HG03354 (cell line): ENCODE measurements at regions not wholly inside any gene's neighbourhood (a gene's known extent, or its start where the extent isn't known, plus 50 kb on each side); places are given as distances from the start of the nearest gene placed in this dataset.
A peak's percentile ranks its signal among the peaks of the same experiment; 100 is the strongest.
"Not testable (repeated sequence)": the region's sequence is repeated elsewhere in the genome, so short reads cannot be mapped to it uniquely, and the experiment has no call there.

Experiments used
- ATAC-seq: cut with Tn5 transposase; IDR thresholded peaks from one replicate; pipeline ENCODE4 v1.9.1; 2021; ENCODE audit warnings: mild to moderate bottlenecking; ENCODE audit not compliant: unreplicated experiment, poor library complexity, severe bottlenecking

DNA sequence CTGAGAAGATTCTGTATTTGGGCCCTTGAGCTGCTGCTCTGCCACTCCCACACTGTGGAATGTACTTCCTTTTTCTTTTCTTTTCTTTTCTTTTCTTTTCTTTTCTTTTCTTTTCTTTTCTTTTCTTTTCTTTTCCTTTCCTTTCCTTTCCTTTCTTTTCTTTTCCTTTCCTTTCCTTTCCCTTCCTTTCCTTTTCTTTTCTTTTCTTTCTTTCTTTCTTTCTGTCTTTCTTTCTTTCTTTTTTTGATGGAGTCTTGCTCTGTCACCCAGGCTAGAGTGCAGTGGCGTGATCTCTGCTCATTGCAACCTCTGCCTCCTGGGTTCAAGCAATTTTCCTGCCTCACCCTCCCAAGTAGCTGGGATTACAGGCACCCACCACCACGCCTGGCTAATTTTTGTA lies 89.8 kb downstream of the DNAAF6 start:
- not testable (repeated sequence) for ATAC-seq

DNA sequence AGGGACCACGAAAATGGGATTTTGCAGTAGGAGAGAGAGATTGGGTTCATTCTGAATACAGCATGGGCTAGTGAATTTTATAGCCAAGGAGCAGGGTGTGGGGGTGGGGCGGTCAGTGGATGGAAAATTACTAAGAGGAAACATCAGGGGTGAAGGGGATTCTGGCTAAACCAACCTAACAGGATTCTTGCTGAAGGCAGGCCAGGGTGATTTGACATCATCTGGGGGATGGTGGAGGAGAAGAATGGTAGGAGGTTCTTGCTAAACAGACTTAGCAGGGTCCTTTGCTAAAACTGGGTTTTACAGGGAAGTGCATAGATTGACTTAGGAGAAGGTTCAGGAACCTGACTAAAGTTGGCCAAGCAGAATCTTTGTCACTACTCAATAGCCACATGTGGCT lies 91.9 kb downstream of the DNAAF6 start:
- no peak for ATAC-seq

DNA sequence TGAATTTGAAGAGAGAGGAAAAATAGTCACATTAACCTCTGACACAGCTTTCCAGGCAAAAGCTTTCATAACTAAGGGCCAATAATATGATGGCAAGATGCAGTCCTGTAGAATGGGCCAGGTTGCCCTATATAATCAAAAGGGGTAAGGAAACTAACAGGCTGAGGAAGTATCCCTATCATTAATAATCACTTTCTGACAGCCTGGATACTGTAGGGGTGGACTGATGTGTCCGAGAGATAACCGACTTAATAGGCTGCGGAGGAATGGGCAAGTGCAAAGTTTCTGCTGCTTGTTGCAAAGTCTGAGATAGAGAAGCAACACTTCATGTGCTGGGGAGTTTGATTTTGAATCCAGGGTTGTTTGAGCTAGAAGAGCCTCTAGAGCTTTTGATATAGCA lies 94.8 kb downstream of the DNAAF6 start:
- ATAC-seq, result no peak

DNA sequence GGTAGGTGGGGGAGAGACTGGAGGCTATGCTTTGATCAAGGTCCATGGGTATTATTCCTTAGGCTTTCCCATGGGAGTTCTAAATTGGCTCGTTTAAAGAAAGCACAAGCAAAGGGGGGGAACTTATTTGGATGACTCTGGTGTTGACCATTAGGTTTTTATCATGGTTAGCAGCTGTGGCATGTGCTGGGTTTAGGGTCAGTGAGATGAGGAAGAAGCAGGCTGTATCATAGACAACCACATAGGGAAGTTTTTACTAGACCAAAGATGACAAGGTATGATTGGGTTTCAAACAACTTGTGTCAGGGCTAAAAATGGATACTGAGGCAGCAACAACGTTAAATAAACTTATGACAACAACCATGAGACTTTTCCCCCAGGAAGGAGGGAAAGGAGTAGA lies 97.7 kb downstream of the DNAAF6 start:
- no peak for ATAC-seq

DNA sequence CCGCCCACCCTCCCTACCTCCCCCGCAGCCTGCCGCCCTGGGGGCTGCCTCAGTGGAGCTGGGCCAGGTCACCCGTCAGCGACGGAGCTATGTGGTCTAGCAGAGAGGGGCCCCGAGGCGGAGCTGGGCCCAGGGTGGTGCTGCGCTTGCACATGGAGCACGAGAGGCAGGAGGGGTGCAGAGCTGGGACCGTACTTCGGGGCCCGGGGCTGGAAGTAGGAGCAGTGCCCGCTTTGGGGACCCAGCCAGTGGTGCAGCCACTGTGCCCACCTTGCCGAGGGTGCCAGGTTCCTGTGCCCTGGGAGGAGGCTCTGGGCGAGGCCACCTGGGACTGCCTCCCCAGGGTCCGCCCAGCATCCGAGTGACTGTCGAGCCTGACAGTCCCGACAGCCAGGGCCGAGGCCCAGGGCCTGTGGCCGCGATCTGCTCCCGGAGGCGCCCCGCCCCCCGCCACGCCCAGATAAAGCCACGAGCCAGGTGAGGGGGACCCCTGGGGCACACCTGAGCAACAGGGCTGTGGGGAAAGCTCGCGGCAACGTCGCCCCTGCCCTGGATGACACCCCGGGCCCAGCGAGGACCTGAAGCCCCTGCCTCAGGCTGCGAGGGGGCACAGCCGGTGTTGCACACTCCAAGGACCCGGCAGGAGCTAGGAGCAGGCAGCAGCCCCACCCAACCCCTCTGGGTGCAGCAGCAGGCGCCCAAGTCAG lies 117.5 kb downstream of the DNAAF6 start:
- no peak for ATAC-seq

DNA sequence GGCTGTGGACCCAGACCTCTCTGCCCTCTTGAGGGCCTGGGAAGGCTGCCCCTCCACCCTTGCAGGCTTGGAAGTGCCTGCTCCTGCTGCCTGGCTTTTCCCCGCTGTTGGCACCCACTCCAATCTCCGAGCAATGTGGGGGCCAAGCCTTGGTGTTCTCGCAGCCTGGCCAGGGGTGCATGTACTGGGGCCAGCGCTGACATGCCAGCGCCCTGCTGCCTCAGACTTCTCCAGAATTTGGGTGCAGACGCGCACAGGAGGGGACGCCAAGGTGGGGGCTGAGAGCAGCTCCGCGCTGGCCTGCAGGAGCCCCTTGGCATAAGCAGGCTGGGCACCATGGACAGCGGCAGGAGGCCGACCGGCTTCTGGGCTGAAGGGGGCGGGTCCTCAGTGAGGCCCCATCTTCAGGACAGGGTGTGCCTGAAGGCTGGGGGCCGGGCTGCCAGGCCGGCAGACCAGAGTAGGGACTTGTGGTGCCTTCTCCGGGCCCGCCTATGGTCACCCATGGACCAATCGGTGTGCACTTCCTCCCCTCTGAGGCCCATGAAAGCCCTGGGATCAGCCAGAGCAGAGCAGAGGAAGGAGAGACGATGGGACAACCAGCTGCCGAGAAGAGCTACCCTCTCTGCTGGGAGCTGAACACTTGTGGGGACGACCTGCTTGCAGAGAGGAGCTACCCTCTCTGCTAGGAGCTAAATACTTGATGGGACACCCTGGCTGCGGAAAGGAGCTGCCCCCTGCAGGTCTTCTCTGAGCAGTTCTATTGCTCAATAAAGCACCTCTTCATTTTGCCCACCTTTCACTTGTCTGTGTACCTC lies 118.3 kb downstream of the DNAAF6 start:
- ATAC-seq, result no peak

DNA sequence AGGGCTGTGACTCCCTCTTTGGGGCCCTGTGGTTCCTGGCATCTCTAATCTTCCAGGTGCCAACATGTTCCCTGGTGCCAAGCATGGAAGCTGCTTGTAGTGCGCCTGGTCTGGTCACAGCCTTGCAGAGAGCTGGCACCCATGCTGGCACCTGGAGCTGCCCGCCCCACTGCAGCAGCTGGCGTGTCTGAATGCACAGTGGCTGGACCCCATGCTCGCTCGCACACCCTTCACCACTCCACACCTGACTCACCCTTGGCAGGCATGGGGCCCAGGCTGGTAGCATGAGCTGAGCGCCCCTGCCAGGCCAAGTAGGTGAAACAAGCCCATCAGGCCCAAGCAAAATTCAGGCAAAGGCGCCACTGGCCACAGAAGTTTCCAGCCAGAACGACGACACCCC lies 119.1 kb downstream of the DNAAF6 start:
- ATAC-seq, result no peak

DNA sequence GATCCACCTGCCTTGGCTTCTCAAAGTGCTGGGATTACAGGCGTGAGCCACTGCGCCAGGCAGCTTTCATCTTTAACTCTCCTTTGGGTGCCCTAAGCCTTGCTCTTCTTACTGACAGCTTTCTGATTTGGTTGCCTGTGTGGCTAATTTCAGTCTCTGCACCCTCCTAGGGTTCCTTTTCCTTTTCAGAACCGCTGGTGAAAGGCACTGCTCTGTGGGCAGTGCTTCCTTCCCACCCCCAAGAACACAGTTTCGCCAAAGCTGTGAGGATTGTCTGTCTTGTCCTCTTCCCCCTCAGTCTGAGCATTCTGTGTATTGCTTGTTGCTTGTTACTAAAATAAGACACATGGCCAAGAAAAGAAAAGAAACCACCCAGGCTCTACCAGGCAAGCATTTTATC lies 101.4 kb upstream of the FRMPD3 start:
- ATAC-seq, result no peak

DNA sequence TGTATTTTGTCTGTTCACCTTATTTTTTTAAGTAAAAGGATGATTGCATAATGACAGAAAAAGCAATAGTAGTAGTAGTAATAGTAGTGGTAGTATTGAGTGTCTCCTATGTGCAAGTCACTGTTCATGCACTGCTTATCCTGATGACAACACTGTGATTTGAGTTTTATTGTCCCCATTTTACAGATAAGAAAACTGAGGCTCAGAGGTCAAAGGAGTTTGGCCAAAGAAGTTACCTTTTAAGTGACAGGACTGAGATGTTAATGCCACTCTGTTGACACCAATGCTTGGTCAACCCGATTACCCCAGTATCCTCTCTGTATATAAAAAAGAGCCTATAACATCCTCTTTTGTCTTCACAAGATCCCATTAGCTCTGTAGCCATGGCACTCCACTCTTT lies 100.5 kb upstream of the FRMPD3 start:
- ATAC-seq, result no peak

DNA sequence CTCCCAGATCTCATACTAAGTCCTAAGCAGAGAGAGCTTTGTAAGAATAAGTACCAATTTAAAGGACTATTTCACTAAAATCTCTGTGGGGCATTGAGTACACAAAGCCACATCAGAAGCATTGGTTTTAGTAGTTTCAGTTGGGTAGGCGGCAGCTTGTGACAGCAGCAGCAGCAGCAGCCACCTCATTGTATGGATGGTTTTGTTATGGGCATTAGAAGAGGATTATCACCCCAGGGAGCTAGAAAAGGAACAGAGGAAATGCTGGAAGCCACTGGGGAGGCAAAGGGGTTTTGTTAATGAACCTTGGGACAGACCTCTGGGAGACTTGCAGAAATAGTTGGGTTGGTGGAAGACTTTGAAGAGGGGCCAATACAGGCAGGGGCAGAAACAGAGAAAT lies 93.9 kb upstream of the FRMPD3 start:
- no peak for ATAC-seq

DNA sequence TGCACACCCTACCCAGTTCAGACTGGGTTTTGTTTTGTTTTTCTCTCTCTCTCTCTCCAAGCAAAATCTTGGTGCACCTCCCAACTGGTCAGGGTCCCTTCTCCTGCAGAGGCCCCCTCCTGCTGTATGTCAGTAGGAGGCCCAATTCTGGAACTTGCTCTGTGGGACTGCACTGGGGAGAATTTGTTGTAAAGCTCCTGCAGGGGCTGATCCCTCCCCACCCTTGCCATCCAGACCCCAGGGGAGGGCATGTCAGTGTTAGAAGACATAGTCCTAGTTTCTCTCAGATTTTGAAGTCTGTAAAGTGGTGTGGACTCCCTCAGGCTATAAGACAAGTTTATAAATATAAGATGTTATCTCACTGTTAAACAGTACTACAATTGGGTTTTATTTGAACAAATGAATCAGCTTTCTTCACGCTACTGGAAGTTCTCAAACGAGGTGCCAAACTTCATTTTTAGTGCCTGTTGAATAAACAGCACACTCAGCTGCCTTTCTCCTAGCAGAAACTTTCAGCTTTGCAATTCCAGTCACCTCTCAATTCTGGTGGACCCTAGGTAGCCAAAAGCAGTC lies 88.6 kb upstream of the FRMPD3 start:
- ATAC-seq, result no peak

DNA sequence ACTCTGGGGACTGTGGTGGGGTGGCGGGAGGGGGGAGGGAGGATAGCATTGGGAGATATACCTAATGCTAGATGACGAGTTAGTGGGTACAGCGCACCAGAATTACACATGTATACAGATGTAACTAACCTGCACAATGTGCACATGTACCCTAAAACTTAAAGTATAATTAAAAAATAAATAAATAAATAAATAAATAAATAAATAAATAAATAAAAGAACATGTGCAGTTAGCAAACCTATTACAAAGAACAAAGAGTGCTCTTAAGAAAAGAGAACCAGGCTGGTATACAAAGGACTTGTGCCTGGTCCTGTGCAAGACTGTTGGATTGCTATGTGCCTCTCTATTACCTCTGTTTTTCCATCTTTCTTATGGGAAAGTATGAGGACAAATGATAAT lies 79.3 kb upstream of the FRMPD3 start:
- not testable (repeated sequence) for ATAC-seq

DNA sequence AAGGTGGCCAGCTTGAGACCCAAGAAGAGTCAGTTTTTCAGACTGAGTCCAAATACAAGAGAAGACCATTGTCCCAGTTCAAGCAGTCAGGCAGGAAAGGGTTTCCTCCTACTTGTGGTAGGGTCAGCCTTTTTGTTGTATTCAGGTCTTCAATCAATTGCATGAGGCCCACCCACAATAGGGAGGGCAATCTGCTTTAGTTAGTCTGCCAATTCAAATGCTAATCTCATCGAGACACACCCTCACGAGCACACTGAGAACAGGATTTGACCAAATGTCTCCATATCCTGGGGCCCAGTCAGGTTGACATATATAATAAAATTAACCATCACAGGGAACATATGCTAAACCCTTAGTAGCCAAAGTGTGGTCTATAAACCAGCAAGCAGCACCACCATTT lies 75.3 kb upstream of the FRMPD3 start:
- no peak for ATAC-seq

DNA sequence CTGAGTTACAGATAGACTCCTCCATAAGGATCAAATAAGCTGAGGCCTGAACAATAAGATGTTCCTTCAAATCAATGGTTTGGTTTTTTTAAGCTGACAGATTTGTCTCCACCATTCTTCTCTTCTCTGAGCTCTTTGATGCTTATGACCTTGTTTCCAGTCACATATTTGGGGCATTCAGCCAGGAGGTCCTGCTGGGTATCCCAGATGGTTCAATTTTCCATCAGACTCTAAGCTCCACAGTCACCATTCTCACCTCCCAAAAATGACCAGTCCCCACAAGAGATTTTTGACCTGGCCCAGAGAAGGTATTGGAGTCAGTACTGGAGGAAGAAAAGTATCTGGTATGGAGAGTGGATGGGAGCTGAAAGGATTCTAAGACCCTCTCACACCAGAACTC lies 74.6 kb upstream of the FRMPD3 start:
- no peak for ATAC-seq

DNA sequence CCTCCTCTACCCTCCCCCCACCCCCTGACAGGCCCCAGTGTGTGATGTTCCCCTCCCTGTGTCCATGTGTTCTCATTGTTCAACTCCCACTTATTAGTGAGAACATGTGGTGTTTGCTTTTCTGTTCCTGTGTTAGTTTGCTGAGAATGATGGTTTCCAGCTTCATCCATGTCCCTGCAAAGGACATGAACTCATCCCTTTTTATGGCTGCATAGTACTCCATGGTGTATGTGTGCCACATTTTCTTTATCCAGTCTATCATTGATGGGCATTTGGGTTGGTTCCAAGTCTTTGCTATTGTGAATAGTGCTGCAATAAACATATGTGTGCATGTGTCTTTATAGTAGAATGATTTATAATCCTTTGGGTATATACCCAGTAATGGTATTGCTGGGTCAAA lies 73.3 kb upstream of the FRMPD3 start:
- not testable (repeated sequence) for ATAC-seq

DNA sequence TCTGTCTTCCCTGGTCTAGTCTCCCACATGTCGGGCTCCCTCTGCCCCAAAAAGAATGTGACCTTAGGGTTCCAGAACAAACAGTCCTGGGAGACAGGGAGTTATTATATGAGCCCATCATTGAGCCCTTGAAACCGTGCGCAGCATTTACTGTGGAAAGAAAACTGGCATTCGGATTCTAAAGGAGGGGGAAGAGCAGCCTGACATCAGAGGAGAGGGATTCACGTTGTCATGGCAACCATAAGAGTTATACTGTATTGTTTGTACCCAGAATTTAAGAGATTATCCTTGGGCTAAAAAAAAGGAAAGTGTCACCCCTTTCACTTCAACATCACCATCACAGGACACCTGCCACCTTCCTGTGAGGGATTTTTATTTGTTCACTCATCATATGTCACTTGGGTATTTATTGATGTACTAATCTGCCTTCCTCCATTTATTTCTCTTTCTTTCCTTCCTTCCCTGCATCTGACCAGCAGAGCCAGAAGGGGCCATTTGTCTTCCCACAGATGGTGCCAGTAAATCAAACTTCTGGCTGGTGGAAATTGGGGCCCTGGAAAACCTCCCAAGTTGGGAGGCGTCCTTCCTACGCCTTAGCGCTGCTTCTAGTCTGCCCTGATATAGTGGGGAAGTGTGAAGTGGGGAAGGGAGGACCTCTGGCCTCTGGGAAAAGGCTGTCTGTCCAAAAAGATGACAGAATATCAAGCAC lies 64.9 kb upstream of the FRMPD3 start:
- no peak for ATAC-seq

DNA sequence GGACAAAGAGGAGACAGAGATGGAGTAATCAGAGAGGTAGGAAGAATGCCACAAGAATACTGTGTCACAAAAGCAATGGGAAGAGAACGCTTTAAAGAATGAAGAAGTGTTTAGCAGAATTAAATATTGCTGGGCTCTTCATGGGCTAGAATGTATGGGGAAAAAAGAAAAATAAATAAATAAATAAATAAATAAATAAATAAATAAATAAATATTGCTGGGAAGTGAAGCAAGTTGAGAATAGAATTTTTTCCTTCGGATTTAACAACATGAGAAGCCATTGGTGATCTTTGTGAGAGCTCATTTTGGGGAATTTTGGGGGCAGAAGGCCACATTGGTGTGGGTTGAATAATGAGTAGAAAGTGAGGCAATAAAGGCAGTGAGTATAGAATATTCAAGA lies 59.7 kb upstream of the FRMPD3 start:
- ATAC-seq, result no peak

DNA sequence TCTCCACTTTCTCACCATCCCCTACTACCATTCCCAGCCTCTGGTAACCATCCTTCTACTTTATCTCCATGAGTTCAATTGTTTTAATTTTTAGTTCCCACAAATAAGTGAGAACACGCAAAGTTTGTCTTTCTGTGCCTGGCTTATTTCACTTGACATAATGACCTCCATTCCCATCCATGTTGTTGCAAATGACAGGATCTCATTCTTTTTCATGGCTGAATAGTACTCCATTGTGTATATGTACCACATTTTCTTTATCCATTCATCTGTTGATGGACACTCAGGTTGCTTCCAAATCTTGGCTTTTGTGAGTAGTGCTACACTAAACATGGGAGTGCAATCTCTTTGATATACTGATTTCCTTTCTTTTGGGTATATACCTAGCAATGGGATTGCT lies 55.8 kb upstream of the FRMPD3 start:
- ATAC-seq, result not testable (repeated sequence)

DNA sequence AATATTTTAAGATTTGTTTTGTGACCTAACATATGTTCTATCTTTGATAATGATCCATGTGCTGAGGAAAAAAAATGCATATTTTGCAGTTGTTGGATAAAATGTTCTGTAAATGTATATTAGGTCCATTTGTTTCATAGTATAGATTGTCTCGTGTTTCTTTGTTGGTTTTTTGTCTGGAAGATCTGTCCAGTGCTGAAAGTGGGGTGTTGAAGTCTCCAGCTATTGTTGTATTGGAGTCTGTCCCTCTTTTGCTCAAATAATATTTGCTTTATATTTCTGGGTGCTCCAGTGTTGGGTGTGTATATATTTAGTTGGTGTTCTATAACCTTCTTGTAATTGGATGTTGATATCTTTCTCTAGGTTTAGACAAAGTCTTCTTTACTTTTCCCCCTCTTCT lies 53.2 kb upstream of the FRMPD3 start:
- no peak for ATAC-seq

DNA sequence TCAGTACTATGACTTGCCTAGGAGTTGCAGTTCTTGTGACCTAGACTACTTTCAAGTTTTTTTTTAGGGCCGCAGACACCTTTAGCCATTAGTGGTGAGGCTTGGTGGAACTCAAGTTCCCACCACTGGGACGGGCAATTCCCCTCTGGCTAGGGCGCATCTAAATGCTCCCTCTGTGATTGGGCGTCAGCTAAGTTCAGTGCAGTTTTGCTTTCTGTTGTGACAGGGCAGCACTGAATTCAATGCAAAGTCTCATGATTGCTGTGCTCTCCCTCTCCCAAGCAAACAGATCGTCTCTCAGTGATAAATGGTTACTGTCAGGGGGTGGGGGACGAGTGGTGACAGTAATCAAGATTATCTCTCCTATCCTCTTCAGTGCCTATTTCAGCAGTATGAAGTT lies 52.7 kb upstream of the FRMPD3 start:
- no peak for ATAC-seq

DNA sequence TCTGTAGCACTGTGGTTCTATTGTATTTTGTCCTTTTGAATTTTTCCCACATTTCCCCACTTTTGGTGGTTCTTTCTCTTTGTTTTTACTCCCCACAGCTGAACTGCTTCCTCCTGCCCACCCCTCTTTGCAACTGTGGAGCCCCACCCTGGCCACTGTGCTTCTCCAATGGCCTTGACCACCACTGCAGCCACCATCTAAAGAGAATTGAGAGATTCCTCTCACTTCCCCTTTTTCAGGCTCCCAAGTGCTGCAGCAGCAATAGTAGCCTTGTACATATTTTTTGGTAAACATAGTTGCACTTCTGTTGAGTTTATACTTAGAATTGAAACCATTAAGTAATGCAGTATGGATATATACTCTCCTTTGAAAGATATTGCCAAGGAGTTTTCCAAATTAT lies 51.3 kb upstream of the FRMPD3 start:
- peak; percentile 68 for ATAC-seq
